NOMO-1 (cell line): ENCODE measurements at regions not wholly inside any gene's neighbourhood (a gene's known extent, or its start where the extent isn't known, plus 50 kb on each side); places are given as distances from the start of the nearest gene placed in this dataset.

Experiments
- DNase-seq, 2 experiments: peaks; one replicate each; lab custom pipeline; 2025; ENCODE audit not compliant: unreplicated experiment in 2 of 2; lab: John Stamatoyannopoulos, UW

GRCh38 chr6:118761645-118762044 is 110.3 kb upstream of the CEP85L start:
- peak in 1 of 2 experiments; percentile 55 for DNase-seq

- peak; percentile 59 to 80 for DNase-seq
Observed at GRCh38 chr6:118758946-118759345, 107.6 kb upstream of the CEP85L start.

GRCh38 chr6:118755941-118756646 is 104.7 kb upstream of the CEP85L start:
- DNase-seq = no peak

- DNase-seq = no peak
Observed at GRCh38 chr6:118752803-118753202, 101.4 kb upstream of the CEP85L start.

GRCh38 chr6:118751072-118751471 is 99.7 kb upstream of the CEP85L start:
- no peak for DNase-seq

GRCh38 chr6:118750143-118750542 is 98.8 kb upstream of the CEP85L start:
- DNase-seq = no peak

- DNase-seq = no peak
Observed at GRCh38 chr6:118748311-118749062, 97.1 kb upstream of the CEP85L start.

- peak; percentile 53 to 69 for DNase-seq
Observed at GRCh38 chr6:118746825-118747174, 95.4 kb upstream of the CEP85L start.

GRCh38 chr6:118746145-118746824 is 94.9 kb upstream of the CEP85L start:
- DNase-seq = peak; percentile 89 to 90

- DNase-seq = no peak
Observed at GRCh38 chr6:118745156-118745555, 93.8 kb upstream of the CEP85L start.

- no peak for DNase-seq
Observed at GRCh38 chr6:118744261-118744941, 93.0 kb upstream of the CEP85L start.

GRCh38 chr6:118743746-118744145 is 92.4 kb upstream of the CEP85L start:
- DNase-seq = no peak

GRCh38 chr6:118740372-118740771 is 89.0 kb upstream of the CEP85L start:
- DNase-seq = no peak

- no peak for DNase-seq
Observed at GRCh38 chr6:118739696-118740353, 88.4 kb upstream of the CEP85L start.

- DNase-seq = peak; percentile 22 to 42
Observed at GRCh38 chr6:118736440-118736839, 85.0 kb upstream of the CEP85L start.

GRCh38 chr6:118735320-118735719 is 83.9 kb upstream of the CEP85L start:
- no peak for DNase-seq

- DNase-seq = peak in 1 of 2 experiments; percentile 31
Observed at GRCh38 chr6:118725944-118726343, 74.6 kb upstream of the CEP85L start.

GRCh38 chr6:118724211-118724610 is 72.8 kb upstream of the CEP85L start:
- DNase-seq = no peak

- DNase-seq = no peak
Observed at GRCh38 chr6:118722829-118723813, 71.7 kb upstream of the CEP85L start.

GRCh38 chr6:118720125-118720473 is 68.7 kb upstream of the CEP85L start:
- DNase-seq = no peak
